NB4 (cell line): ENCODE measurements at regions not wholly inside any gene's neighbourhood (a gene's known extent, or its start where the extent isn't known, plus 50 kb on each side); places are given as distances from the start of the nearest gene placed in this dataset.

Experiments used
- MYC ChIP-seq: IDR thresholded peaks from 2 replicates; pipeline ENCODE4 v1.6.1; 2011; ENCODE audit warnings: low read depth, low read length
- POLR2A ChIP-seq: IDR thresholded peaks from 2 replicates; pipeline ENCODE4 v1.6.1; 2011; ENCODE audit warnings: mild to moderate bottlenecking; ENCODE audit not compliant: insufficient read length; ENCODE audit errors: extremely low read depth
- TF ChIP-seq, protein P1 (sequence below): IDR thresholded peaks from one replicate; pipeline ENCODE4 v1.5.1; 2012; ENCODE audit warnings: low read depth, low read length

DNA sequence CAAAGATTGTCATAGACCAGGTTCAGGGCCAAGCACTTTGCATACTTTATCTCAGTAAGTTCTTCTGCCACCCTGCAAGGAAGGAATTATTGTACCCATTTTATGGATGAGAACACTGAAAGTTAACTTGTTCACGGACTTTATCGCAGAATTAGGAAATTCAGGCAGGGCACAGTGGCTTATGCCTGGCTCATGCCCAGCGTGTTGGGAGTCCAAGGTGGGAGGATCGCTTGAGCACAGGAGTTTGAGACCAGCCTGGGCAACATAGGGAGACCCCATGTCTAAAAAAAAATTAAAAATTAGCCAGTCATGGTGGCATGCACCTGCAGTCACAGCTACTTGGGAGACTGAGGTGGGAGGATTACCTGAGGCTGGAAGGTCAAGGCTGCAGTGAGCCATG, 72.4 kb downstream of the MFAP3 start:
- TF ChIP-seq, protein P1, sequence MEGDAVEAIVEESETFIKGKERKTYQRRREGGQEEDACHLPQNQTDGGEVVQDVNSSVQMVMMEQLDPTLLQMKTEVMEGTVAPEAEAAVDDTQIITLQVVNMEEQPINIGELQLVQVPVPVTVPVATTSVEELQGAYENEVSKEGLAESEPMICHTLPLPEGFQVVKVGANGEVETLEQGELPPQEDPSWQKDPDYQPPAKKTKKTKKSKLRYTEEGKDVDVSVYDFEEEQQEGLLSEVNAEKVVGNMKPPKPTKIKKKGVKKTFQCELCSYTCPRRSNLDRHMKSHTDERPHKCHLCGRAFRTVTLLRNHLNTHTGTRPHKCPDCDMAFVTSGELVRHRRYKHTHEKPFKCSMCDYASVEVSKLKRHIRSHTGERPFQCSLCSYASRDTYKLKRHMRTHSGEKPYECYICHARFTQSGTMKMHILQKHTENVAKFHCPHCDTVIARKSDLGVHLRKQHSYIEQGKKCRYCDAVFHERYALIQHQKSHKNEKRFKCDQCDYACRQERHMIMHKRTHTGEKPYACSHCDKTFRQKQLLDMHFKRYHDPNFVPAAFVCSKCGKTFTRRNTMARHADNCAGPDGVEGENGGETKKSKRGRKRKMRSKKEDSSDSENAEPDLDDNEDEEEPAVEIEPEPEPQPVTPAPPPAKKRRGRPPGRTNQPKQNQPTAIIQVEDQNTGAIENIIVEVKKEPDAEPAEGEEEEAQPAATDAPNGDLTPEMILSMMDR, result no peak
- TF ChIP-seq POLR2A (no peak), MYC (no peak)
